Fibroblast of mammary gland (primary cell): ENCODE measurements at regions not wholly inside any gene's neighbourhood (a gene's known extent, or its start where the extent isn't known, plus 50 kb on each side); places are given as distances from the start of the nearest gene placed in this dataset.
A peak's percentile ranks its signal among the peaks of the same experiment; 100 is the strongest.

Source experiments
- DNase-seq: peaks from one replicate; pipeline ENCODE4 v3.0.0-alpha.2; 2010; ENCODE audit warnings: low read depth
- H3K4me3 ChIP-seq: 2 replicates; pipeline ENCODE4 v1.5.1; 2011; ENCODE audit warnings: low read depth, mild to moderate bottlenecking, low read length, moderate library complexity; ENCODE audit not compliant: control insufficient read depth
- CTCF ChIP-seq: conservative IDR thresholded peaks from 2 replicates; pipeline ENCODE4 v1.5.1; 2011; ENCODE audit warnings: low read depth, low read length, inconsistent platforms; ENCODE audit not compliant: control insufficient read depth, insufficient read depth

DNA sequence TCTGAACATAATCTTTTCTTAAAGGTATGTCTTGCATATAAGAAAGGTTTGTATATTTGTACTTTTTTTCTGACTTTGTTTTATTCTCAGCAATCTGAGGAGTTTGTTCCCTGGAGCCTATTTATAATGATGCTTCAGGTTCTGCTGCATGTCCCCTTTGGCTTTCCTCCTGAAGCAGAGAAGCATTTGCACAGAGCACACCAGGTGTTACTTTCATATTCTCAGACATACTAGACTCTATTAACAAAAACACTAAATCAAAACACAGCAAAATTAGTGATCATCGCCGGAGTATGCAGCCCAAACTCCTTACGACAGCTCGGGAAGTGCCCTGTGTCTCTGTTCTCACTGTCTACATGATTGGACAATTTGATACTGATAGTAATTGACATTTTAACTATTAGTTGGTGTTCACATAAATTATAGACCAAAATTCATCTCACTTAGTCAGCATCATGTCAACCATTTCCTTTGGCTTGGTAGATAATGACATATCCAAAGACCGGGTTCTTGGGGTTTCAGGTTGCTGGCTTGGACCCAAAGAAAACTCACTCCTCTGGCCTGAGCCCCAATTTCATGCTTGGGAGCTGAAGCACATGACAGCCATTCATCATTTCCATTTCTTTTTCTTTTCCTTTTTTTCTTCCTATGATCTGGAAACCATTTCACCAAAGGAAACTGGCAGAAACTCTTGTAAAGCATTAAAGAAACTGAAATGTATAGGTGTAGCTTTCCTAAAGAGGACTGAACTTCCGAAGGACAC lies 400.1 kb upstream of the NRP1 start:
- no peak for TF ChIP-seq CTCF
- no peak overlapping the region for H3K4me3 ChIP-seq
- DNase-seq = peak; percentile 46

GRCh38 chr10:33733058-33733457 lies 398.6 kb upstream of the NRP1 start:
- TF ChIP-seq CTCF = no peak
- DNase-seq = no peak

DNA sequence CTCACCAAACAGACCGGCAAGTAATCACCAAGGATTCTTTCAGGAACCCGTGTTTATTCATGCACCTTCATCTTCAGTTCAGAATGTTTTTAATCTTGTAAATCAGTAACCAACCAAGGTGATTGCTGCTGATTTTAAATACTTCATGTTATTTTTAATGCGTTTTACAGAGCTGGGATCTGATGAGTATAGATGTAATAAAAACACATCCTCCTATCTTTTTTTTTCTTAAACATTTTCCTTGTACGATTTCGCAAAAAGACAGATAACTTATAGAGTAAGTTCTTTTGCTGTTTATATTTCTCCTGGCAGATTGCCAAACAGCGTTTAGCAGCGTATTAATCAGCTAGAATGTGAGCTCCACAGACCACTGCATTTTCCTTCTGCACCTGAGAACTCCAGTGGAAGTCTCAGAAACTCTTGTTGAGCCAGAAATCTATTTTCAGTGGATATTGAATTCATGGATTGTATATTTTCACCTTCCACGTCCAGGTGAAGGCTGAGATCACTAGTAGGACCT lies 397.8 kb upstream of the NRP1 start:
- H3K4me3 ChIP-seq = no peak overlapping the region
- no peak for DNase-seq
- no peak for TF ChIP-seq CTCF

More at GRCh38 chr10:33733058-33733457, 398.6 kb upstream of the NRP1 start:
- no peak overlapping the region for H3K4me3 ChIP-seq

DNA sequence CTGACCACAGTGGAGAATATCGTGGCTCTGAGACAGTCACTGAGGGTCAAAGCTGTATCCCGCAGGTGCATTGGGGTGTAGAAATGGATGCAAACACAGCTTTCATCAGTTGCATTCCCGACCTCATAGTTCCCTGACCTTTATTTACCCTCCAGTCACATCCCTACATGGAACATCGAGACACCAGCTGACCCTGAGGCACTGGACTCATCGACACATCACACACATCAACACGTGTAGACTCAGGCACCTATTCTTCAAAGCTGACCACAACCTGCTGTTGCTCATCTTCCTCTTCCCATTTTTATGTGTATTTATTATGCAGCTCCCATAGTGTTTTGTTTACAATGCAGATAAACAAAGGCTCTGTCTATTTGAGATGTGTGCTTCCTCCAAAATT lies 396.9 kb upstream of the NRP1 start:
- no peak overlapping the region for H3K4me3 ChIP-seq
- DNase-seq = no peak
- TF ChIP-seq CTCF = no peak

DNA sequence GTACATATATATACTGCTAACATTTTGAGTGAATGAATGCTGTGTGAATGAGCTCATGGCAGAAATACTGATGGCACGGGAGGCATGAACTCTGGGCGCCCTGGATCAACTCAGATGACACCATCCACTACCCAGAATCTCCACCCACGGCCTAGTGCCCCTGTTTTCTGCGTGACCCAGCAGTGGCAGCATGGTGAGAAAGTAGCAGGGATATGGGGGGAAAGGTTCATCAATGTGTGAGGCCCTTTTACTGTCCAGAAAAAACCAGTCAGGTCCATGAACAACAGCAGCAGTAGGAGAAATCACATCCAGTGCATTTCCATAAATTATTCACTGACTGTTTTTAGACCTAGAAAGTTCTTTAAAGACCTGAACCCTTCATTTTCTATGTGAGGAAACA lies 391.0 kb upstream of the NRP1 start:
- H3K4me3 ChIP-seq = no peak overlapping the region
- no peak for TF ChIP-seq CTCF

GRCh38 chr10:33723181-33723580 lies 388.7 kb upstream of the NRP1 start:
- no peak for TF ChIP-seq CTCF

More for the DNA sequence above, 391.0 kb upstream of the NRP1 start:
- no peak for DNase-seq

More at GRCh38 chr10:33723181-33723580, 388.7 kb upstream of the NRP1 start:
- H3K4me3 ChIP-seq = no peak overlapping the region
- no peak for DNase-seq
